Omental fat pad (tissue), 3 donors: ENCODE measurements at regions not wholly inside any gene's neighbourhood (a gene's known extent, or its start where the extent isn't known, plus 50 kb on each side); places are given as distances from the start of the nearest gene placed in this dataset.
"Not testable (repeated sequence)": the region's sequence is repeated elsewhere in the genome, so short reads cannot be mapped to it uniquely, and the experiment has no call there.

Experiments
- ATAC-seq: fragments of 150-250 bp; one replicate; pipeline ENCODE4 v1.9.1; 2016; ENCODE audit warnings: mild to moderate bottlenecking, moderate library complexity; ENCODE audit not compliant: low FRiP score
- DNase-seq: peaks from one replicate; pipeline ENCODE4 v3.0.0-alpha.2; 2019; ENCODE audit warnings: low spot score
- TF ChIP-seq, protein P1 (sequence below), 3 donors: fragments of 450-650 bp; IDR thresholded peaks; one replicate each; pipeline ENCODE4 v1.5.1; 2016 to 2017; ENCODE audit warnings: antibody characterized with exemption in 3 of 3, mild to moderate bottlenecking in 3 of 3, moderate library complexity in 2 of 3

DNA sequence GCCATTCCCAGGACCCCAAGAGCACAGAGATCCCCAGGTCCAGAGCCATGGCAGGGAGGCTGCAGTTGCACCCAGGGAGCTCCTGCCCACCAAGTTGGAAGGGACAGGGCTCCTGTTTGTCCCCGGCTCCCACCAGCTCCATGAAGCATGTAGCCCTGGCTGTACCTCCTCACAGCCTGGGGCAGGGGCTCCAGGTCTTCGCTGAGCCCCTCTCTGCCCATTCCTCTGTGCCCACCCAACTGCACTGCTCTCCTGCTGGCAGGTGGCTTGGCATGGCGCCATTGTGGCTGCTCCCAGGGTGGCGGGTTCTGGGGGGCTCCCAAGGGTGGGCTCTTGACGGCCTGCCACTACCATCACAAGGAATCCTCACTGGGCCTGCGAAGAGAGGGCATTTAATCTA is 197.5 kb upstream of the DAB2 start:
- no peak for ATAC-seq
- DNase-seq = no peak
- TF ChIP-seq, protein P1, sequence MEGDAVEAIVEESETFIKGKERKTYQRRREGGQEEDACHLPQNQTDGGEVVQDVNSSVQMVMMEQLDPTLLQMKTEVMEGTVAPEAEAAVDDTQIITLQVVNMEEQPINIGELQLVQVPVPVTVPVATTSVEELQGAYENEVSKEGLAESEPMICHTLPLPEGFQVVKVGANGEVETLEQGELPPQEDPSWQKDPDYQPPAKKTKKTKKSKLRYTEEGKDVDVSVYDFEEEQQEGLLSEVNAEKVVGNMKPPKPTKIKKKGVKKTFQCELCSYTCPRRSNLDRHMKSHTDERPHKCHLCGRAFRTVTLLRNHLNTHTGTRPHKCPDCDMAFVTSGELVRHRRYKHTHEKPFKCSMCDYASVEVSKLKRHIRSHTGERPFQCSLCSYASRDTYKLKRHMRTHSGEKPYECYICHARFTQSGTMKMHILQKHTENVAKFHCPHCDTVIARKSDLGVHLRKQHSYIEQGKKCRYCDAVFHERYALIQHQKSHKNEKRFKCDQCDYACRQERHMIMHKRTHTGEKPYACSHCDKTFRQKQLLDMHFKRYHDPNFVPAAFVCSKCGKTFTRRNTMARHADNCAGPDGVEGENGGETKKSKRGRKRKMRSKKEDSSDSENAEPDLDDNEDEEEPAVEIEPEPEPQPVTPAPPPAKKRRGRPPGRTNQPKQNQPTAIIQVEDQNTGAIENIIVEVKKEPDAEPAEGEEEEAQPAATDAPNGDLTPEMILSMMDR (IDR thresholded peaks at IDR 0.05) = no peak

- TF ChIP-seq, protein P1 (IDR thresholded peaks at IDR 0.05) = no peak
- DNase-seq (no peak), ATAC-seq (no peak)
These were observed 194.5 kb upstream of the DAB2 start for GRCh38 chr5:39619168-39619818.

GRCh38 chr5:39618391-39618790 is 193.6 kb upstream of the DAB2 start:
- DNase-seq (no peak), ATAC-seq (no peak)
- TF ChIP-seq, protein P1 (IDR thresholded peaks at IDR 0.05) = no peak

GRCh38 chr5:39616131-39616530 is 191.4 kb upstream of the DAB2 start:
- DNase-seq = no peak
- no peak for ATAC-seq
- TF ChIP-seq, protein P1 (IDR thresholded peaks at IDR 0.05) = no peak

- not testable (repeated sequence) for DNase-seq, ATAC-seq
These were observed 186.3 kb upstream of the DAB2 start for GRCh38 chr5:39611076-39611475.

- TF ChIP-seq, protein P1 (IDR thresholded peaks at IDR 0.05) = no peak
- DNase-seq (no peak), ATAC-seq (no peak)
These were observed 183.2 kb upstream of the DAB2 start for GRCh38 chr5:39608024-39608423.

- DNase-seq = no peak
- ATAC-seq = no peak
- TF ChIP-seq, protein P1 (IDR thresholded peaks at IDR 0.05) = no peak
These were observed 181.8 kb upstream of the DAB2 start for GRCh38 chr5:39606591-39606990.
